ENCODE measurements at regions not wholly inside any gene's neighbourhood (a gene's known extent, or its start where the extent isn't known, plus 50 kb on each side); places are given as distances from the start of the nearest gene placed in this dataset.
A peak's percentile ranks its signal among the peaks of the same experiment; 100 is the strongest.
"Not testable (repeated sequence)": the region's sequence is repeated elsewhere in the genome, so short reads cannot be mapped to it uniquely, and the experiment has no call there.

GRCh38 chr10:106384496-106384895 is 780.0 kb downstream of the SORCS1 start:
- no peak for DNase-seq (ENCODE audit: low spot score)

GRCh38 chr10:106380706-106381105 is 783.8 kb downstream of the SORCS1 start:
- DNase-seq (ENCODE audit: low spot score), result no peak

DNA sequence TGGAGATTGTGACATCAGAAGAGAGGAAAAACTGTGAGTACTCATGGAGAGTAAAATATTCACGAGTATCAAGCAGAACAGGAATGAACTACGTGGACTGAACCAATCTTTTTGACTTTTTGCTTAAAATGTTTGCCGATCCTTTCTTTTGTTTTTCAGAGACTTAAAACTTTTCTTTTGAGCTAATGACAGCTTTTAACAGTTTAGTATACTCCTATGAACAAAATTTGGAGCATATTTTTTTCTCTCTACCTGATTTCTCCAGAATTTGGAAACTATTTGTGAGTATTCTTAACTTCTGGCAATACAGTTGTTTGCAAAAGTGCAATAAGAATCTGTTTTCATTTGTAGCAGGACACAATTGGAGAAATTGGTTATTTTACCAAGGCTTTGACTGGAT is 786.3 kb downstream of the SORCS1 start:
- no peak for DNase-seq (ENCODE audit: low spot score)

DNA sequence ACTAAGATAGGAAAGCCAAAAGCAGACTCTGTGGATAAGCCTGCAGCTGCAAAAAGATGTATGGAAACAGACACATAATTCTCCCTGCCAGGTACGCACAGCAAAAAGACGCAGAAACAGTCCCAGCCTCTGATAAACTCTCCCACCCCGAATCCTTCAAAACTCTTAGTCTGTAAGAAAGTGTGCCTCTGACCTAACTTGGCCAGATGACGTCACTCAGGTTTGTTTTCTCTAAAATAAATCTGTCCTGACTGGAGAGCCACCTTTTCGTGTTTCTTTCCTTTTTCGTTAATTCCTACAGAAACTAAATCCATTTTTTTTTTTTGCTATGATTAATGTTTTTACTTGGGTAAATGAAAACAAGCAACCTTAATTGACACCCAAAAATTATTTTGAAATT is 793.8 kb downstream of the SORCS1 start:
- no peak for DNase-seq (ENCODE audit: low spot score)

GRCh38 chr10:106360870-106361269 is 803.6 kb downstream of the SORCS1 start:
- DNase-seq (ENCODE audit: low spot score), result peak; percentile 28

DNA sequence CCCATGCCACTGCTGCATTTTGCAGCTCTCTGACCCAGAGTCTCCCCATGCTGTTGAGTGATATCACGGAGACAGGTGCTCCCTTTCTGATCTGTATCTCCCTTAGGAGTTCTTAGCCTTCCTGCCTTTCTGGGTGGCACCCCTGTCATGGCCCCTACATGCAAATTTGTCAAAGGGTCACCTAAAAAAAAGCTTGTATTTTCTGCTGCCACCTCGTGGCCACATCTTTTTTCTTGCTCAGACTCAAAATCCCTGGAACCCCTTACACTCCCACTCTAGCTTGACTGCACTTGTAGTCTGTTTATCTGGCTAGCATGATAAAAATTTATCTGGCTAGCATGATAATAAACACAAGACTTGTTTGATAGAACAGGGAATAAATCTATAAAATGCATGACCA is 809.1 kb downstream of the SORCS1 start:
- no peak for DNase-seq (ENCODE audit: low spot score)

- no peak for DNase-seq (ENCODE audit: low spot score)
These were observed 815.6 kb downstream of the SORCS1 start for GRCh38 chr10:106348933-106349332.

GRCh38 chr10:106347547-106347946 is 817.0 kb downstream of the SORCS1 start:
- DNase-seq (ENCODE audit: low spot score), result no peak

- not testable (repeated sequence) for DNase-seq (ENCODE audit: low spot score)
These were observed 821.0 kb downstream of the SORCS1 start for GRCh38 chr10:106343539-106343938.

DNA sequence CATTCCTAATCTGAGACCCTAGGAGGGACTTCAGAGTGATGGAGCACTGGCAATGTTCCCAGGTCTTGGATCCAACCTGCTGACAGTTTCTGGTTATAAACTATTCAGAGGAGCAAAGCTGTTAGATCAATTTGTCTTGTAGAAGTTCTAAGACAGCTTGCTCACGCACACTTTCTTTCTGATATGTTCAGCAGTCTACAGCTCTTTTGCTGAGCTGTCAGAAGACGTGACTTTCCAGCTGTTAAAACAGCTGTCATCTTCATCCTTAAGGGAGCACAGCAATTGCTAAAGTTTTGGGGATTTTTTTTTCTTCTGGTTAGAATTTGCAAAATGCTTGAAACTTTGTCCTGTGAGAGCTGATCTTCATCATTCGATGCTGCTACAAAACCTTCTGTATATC is 823.1 kb downstream of the SORCS1 start:
- DNase-seq (ENCODE audit: low spot score), result no peak

DNA sequence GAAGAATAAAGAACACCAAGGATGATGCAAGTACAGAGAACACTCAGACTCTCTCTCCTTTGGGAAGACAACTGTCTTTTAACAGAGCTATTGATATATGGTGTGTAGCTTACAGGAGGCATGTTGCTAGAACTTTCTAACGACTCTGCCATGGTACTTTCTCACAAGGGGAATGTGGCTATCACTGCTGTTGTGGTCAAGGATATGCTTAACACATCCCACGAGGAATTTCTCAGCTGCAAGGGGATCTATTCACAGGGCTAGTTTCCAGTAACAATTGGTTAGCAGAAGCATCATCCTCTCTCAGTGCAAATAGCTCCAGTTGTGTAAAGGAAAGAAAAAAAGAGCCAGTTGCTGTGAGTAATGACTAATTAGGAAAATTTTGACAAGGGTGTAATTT is 826.0 kb downstream of the SORCS1 start:
- no peak for DNase-seq (ENCODE audit: low spot score)

GRCh38 chr10:106336874-106337273 is 827.6 kb downstream of the SORCS1 start:
- DNase-seq (ENCODE audit: low spot score), result no peak

DNA sequence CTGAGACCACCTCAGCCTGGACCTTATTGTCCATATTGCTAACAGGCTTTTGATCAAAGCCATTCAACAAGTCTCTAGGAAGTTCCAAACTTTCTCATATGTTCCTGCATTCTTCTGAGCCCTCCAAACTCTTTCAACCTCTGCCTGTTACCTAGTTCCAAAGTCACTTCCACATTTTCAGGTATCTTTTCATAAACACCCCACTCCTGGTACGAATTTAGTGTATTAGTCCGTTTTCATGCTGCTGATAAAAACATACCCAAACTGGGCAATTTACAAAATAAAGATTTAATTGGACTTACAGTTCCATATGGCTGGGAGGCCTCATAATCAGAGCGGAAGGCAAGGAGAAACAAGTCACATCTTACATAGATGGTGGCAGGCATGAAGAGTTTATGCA is 836.8 kb downstream of the SORCS1 start:
- DNase-seq (ENCODE audit: low spot score), result no peak

DNA sequence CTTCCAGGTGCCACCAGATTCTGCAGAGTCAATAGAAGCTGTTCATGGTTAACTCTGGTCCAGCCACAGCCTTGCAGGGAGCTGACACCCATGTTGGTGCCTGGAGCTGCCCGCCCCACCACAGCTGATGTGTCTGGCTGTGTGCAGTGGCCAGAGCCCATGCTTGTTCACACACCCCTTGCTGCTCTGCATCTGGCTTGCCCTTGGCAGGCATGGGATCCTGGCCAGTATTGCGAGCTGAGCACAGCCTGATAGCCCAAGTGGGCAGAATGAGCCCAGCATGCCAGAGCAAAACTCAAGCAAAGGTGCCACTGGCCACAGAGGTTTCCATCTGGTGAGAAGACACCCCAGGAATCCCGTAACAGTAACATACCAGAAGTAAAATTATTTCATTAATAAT is 843.6 kb downstream of the SORCS1 start:
- DNase-seq (ENCODE audit: low spot score), result no peak

DNA sequence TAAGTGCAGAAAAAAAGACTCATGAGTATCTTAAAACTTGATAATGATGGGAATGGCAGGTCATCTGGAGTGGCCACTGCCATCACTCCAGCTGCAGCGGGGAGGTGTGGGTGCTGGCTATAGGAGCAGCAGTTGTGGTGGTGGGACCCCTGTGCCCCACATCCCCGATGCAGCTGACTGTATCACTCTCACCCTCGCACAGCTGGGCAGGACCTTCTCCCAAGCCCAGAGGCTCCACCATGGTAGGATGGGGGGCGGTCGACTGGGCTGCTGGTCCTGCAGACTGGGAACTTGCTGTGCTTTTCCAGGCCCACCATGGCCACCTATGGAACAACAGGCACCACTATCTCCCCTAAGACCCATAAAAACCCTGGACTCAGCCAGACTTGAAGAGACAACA is 844.4 kb downstream of the SORCS1 start:
- DNase-seq (ENCODE audit: low spot score), result no peak

GRCh38 chr10:106317554-106317953 is 847.0 kb downstream of the SORCS1 start:
- DNase-seq (ENCODE audit: low spot score), result no peak

GRCh38 chr10:106313041-106313440 is 851.5 kb downstream of the SORCS1 start:
- DNase-seq (ENCODE audit: low spot score), result no peak

- no peak for DNase-seq (ENCODE audit: low spot score)
These were observed 852.4 kb downstream of the SORCS1 start for GRCh38 chr10:106312087-106312486.

- no peak for DNase-seq (ENCODE audit: low spot score)
These were observed 852.9 kb downstream of the SORCS1 start for GRCh38 chr10:106311590-106311989.

DNA sequence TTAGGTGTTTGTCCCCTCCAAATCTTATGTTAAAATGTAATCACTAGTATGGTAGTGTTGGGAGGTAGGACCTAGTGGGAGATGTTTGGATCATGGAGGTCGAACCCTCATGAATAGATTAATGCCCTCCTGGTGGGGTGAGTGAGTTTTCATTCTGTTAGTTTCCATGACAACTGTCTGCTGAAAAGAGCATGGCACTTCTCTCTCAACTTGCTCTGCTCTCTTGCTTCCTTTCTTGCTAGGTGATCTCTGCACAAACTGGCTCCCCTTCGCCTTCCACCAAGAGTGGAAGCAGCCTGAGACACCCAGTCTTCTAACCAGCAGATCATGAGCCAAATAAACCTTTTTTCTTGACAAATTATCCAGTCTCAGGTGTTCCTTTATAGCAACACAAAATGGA is 853.9 kb downstream of the SORCS1 start:
- DNase-seq (ENCODE audit: low spot score), result no peak

DNA sequence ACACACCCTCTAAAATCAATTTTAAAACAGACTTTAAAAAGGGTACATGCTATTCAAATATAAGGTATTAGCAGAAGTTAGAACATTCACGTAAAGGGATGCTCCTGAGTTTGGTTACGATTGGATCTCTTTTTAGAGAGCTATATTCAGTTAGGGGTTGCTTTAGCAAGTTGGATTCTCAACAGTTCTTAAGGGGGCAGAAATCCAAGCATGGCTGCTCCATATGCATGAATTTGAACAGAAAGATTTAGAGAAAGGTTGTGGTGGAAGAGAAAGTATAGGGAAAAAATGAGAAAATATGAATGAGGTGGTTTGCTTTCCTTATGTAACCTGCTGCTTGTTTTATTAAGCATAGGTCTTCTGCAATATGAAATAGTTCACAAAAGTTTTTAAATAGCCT is 855.1 kb downstream of the SORCS1 start:
- no peak for DNase-seq (ENCODE audit: low spot score)

GRCh38 chr10:106308284-106308683 is 856.2 kb downstream of the SORCS1 start:
- no peak for DNase-seq (ENCODE audit: low spot score)

DNA sequence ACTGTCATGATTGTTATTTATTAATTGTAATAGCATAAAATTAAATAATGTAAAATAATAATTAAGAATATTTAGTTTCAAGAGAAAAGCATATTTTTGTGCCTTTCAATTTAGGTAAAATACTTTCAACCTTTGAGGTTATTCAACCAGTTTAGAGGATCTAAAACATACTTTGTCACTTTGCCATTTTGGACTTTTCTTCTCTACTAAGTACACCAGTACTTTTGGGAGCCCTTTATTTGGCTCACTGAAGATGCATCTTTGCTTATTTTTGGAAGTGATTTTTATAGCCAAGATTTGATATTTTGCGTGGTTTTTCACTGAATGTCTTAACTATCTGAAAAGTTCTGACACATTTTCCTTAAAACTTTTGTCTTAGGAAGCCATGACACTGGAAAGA is 860.5 kb downstream of the SORCS1 start:
- no peak for DNase-seq (ENCODE audit: low spot score)

GRCh38 chr10:106302961-106303360 is 861.5 kb downstream of the SORCS1 start:
- DNase-seq (ENCODE audit: low spot score), result no peak

DNA sequence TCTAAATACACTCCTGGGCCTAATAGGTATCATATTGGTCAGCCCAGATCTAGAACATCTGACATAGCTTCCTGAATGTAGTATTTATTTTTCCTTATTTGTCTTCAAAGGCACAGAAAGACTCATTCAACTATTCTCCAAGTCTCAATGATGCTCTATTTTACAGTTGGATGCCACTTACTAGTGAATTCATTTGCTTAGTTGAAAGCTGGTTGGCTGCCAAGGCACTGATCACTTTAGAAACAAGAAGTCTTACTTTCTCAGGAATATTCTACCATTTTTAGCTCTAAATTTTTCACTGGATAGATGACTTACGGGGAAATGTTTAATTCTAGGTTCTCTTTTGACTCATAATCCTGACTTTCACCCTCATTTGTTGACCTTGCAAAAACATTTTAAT is 863.4 kb downstream of the SORCS1 start:
- no peak for DNase-seq (ENCODE audit: low spot score)
